Bronchial epithelial cell (primary cell): ENCODE measurements at regions not wholly inside any gene's neighbourhood (a gene's known extent, or its start where the extent isn't known, plus 50 kb on each side); places are given as distances from the start of the nearest gene placed in this dataset.

ENCODE experiments used
- DNase-seq: peaks from one replicate; pipeline ENCODE4 v3.0.0-alpha.2; 2010; ENCODE audit warnings: low read depth
- FAIRE-seq: peaks from 2 replicates; lab custom pipeline; 2011; peaks lifted over from hg19 to GRCh38; lab: Jason Lieb, UNC
- H3K27me3 ChIP-seq: 2 replicates; pipeline ENCODE4 v1.5.1; 2011; ENCODE audit warnings: low read length; ENCODE audit not compliant: control insufficient read depth, insufficient read depth
- H3K36me3 ChIP-seq: 2 replicates; pipeline ENCODE4 v1.5.1; 2011; ENCODE audit warnings: low read length; ENCODE audit not compliant: control insufficient read depth, insufficient read depth
- H3K4me3 ChIP-seq: 2 replicates; pipeline ENCODE4 v1.5.1; 2011; ENCODE audit warnings: mild to moderate bottlenecking, low read depth, low read length, control low read depth
- CTCF ChIP-seq: IDR thresholded peaks from 2 replicates; pipeline ENCODE4 v1.5.1; 2011; ENCODE audit warnings: mild to moderate bottlenecking, moderate library complexity, low read length, control low read depth, inconsistent platforms; ENCODE audit not compliant: insufficient read depth, severe bottlenecking

- no peak for TF ChIP-seq CTCF
- Histone ChIP-seq H3K4me3 (no peak overlapping the region), H3K36me3 (no peaks in the 10 kb centered on the region), H3K27me3 (no peaks in the 10 kb centered on the region)
- DNase-seq (peak; percentile 67), FAIRE-seq (no peak)
Measured at GRCh38 chr1:106978477-106979322, 77.8 kb upstream of the PRMT6 start.

- H3K36me3 ChIP-seq, result no peaks in the 10 kb centered on the region
- no peak overlapping the region for H3K4me3 ChIP-seq
- FAIRE-seq, result no peak
- TF ChIP-seq CTCF, result no peak
- DNase-seq, result no peak
- H3K27me3 ChIP-seq, result no peaks in the 10 kb centered on the region
Measured at GRCh38 chr1:106979371-106979770, 77.1 kb upstream of the PRMT6 start.

- H3K36me3 ChIP-seq, result no peaks in the 10 kb centered on the region
- FAIRE-seq (peak; percentile 76), DNase-seq (peak; percentile 5)
- no peak overlapping the region for H3K4me3 ChIP-seq
- TF ChIP-seq CTCF, result no peak
- H3K27me3 ChIP-seq, result no peaks in the 10 kb centered on the region
Measured at GRCh38 chr1:106980121-106980520, 76.4 kb upstream of the PRMT6 start.

- Histone ChIP-seq H3K27me3 (no peaks in the 10 kb centered on the region), H3K36me3 (no peaks in the 10 kb centered on the region), H3K4me3 (no peak overlapping the region)
- FAIRE-seq, result no peak
- DNase-seq, result no peak
- no peak for TF ChIP-seq CTCF
Measured at GRCh38 chr1:106984801-106985200, 71.7 kb upstream of the PRMT6 start.

GRCh38 chr1:106986603-106987002, 69.9 kb upstream of the PRMT6 start:
- no peak overlapping the region for H3K4me3 ChIP-seq
- no peaks in the 10 kb centered on the region for H3K27me3 ChIP-seq
- no peak for TF ChIP-seq CTCF
- FAIRE-seq (no peak), DNase-seq (no peak)
- no peaks in the 10 kb centered on the region for H3K36me3 ChIP-seq

- H3K4me3 ChIP-seq, result no peak overlapping the region
- no peaks in the 10 kb centered on the region for H3K36me3 ChIP-seq
- H3K27me3 ChIP-seq, result no peaks in the 10 kb centered on the region
- no peak for FAIRE-seq
- no peak for TF ChIP-seq CTCF
- DNase-seq, result no peak
Measured at GRCh38 chr1:106995970-106996369, 60.5 kb upstream of the PRMT6 start.
